GM13976 (cell line): ENCODE measurements at regions not wholly inside any gene's neighbourhood (a gene's known extent, or its start where the extent isn't known, plus 50 kb on each side); places are given as distances from the start of the nearest gene placed in this dataset.

Source experiments
- DNase-seq: peaks from one replicate; pipeline ENCODE4 v3.0.0; 2012; ENCODE audit warnings: low spot score
- in situ Hi-C: fragments of 300-500 bp; cut with MboI; formaldehyde crosslinking; loops from one replicate; pipeline ENCODE4 v1.12.0; 2022; ENCODE audit warnings: low sequenced_read_pairs, mixed read lengths, inconsistent platforms; ENCODE audit not compliant: unreplicated experiment
- TF ChIP-seq, protein P1 (sequence below): IDR thresholded peaks from 2 replicates; pipeline ENCODE4 v1.5.1; 2012; ENCODE audit warnings: borderline replicate concordance, mild to moderate bottlenecking; ENCODE audit not compliant: insufficient read depth; ENCODE audit errors: extremely low read depth, missing control alignments, control extremely low read depth

DNA sequence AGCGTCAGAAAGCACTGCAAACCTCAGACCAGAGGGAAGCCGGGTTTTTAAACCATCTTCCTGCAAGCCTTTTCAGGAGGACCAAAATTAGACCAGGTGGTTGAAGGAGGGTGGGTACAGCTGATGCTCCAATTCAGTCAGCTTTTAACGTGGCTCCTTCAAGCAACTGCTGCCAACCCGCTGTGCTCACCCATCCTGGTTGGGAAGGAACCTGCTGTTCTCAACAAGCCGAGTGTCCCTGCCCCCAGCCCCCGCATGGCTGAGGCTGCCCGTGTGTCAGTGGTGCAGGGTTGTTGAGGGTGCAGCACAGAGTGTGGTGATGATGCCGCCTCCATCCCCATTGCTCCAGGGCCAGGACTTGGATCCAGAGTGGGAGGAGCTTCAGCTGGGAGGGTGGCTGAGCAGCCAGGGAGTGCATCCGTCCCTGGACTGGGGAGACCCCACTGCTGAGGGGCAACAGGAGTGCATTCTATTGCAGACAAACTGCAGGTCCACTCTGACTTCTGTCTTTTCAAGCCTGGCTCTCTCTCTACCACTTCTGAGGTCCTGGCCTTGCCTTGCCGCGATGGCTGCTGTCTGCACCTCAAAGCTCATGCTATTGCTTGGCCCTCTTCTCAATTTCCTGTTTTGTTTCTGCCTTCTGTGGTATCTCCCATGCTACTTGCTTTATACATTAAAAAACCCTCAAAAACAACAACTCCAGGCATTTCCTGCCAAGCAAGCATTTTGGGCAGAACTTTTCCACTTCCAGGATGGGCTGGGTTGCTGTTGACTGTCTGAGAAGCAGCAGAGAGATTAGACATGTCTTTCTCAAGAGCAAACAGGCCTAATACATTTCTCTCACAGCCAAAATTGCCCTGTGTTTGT is 134.7 kb downstream of the DNAJB6 start:
- TF ChIP-seq, protein P1, sequence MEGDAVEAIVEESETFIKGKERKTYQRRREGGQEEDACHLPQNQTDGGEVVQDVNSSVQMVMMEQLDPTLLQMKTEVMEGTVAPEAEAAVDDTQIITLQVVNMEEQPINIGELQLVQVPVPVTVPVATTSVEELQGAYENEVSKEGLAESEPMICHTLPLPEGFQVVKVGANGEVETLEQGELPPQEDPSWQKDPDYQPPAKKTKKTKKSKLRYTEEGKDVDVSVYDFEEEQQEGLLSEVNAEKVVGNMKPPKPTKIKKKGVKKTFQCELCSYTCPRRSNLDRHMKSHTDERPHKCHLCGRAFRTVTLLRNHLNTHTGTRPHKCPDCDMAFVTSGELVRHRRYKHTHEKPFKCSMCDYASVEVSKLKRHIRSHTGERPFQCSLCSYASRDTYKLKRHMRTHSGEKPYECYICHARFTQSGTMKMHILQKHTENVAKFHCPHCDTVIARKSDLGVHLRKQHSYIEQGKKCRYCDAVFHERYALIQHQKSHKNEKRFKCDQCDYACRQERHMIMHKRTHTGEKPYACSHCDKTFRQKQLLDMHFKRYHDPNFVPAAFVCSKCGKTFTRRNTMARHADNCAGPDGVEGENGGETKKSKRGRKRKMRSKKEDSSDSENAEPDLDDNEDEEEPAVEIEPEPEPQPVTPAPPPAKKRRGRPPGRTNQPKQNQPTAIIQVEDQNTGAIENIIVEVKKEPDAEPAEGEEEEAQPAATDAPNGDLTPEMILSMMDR, result no peak
- in situ Hi-C loops, result no loop called here
- DNase-seq, result no peak

DNA sequence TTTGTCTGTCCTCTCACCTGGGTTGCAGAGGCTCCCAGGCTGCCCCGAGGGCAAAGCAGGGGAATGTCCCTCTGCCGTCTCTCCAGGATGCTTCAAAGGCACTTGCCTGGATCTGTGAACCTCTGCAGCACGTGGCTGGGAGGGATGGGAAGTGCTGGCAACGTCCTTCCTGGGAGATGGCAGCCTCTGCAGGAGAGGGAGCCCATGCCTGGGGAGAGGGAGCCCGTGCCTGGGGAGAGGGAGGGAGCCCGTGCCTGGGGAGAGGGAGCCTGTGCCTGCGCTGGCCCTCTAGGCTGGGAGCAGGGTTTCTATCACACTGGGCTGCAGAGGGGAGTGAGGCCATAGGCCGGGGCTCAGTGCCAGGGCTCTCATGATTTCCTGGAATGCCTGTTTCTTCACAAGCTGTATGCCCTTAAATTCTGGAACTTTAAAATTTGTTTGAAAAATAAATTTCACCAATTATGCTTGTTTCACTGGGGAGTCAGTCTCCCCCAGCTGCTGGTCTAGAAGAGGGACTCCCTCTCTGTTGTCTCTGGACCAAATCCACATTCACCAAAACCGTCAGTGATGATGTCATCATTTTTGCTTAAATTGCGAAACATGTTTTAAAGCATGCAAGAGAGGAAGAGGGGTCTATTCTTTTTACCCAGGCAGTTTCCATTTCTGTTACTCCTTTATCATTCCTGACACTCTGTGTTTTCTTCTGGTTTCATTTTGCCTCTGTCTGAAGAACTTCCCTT is 135.7 kb downstream of the DNAJB6 start:
- TF ChIP-seq, protein P1, result no peak
- in situ Hi-C loops, result no loop called here

DNA sequence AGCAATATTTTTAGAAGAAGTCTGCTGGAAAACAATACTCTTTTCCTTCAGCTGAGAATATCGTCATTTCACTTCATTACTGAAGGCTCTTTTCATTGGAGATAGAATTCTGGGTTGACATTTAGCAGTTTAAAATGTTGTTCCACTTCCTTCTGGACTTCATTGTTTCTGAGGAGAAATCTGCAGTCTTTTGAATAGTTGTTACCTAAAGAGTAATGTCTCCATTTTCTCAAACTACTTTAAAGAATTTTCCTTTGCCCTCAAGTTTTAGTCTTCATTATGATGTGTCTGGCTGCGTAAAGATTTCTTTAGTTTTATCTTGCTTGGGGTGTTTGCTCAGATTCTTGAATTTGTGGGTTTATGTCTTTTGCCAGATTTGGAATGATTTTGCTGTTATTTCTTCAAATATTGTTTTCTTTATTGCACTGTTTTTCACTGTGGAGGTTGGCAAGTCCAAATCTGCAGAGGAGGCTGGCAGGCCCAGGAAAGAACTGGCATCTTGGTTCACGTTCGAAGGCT is 136.3 kb downstream of the DNAJB6 start:
- in situ Hi-C loops, result no loop called here
- DNase-seq, result no peak
- TF ChIP-seq, protein P1, result no peak

More for the DNA sequence above, 135.7 kb downstream of the DNAJB6 start:
- DNase-seq, result no peak

DNA sequence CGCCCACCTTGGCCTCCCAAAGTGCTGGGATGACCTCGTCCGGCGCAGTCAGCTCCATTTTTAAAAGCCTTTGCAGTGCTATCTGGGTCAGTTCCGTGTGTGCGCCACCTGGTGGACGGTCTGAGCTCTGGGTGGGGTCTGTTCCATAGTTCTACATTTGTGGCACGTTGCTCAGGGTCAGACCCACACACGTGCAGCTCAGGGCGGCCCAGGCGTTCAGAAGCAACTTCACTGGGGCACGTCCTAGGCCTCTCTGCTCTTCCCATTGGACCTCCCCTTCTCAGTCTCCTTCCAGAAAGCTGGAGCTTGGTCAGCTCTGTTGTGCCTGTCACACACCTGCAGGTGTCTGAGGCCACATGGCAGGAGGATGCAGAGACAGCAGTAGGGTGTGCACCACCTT is 137.9 kb downstream of the DNAJB6 start:
- TF ChIP-seq, protein P1, result peak; percentile 9
- no peak for DNase-seq

DNA sequence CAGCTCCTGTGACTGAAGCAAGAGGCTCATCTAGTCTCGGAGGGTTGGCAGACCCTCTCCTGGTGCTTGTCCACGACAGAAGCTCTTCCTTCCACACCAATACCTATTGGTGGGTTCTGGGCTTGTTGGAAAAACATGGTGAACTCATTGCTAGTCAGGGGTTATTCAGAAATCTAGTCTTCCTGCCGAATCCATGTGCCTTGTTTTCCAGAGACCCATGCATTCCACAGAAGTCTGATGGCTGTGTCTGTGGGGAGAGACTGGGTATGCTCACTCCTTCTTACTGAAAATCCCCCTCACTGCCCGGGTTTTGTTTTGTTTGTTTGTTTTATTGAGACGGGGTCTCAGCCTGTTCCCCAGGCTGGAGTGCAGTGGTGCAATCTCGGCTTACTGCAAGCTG is 138.3 kb downstream of the DNAJB6 start:
- in situ Hi-C loops, result no loop called here
- TF ChIP-seq, protein P1, result no peak
- no peak for DNase-seq

More for the DNA sequence above, 137.9 kb downstream of the DNAJB6 start:
- in situ Hi-C loops, result no loop called here

DNA sequence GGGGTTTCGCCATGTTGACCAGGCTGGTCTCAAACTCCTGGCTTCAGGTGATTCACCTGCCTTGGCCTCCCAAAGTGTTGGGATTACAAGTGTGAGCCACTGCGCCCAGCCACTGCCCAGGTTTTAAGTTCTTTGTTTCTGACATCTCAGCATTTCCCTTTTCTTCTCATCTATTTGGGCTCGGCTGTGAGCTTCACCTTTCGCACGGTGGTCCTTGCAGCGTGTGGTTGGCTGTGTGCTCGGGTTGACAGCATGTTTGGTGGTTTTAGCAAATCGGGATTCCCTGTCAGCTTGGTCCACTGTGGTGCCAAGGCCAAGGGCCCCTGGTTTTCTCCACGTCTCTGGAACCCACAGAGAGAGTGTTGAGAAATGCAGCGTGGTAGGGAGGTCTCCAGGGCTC is 138.8 kb downstream of the DNAJB6 start:
- TF ChIP-seq, protein P1, result no peak
- in situ Hi-C loops, result no loop called here
- no peak for DNase-seq
